PC-3 (cell line): ENCODE measurements at regions not wholly inside any gene's neighbourhood (a gene's known extent, or its start where the extent isn't known, plus 50 kb on each side); places are given as distances from the start of the nearest gene placed in this dataset.

Experiments used
- ATAC-seq: fragments of 200-7000 bp; cut with Tn5 transposase; 2 replicates; pipeline ENCODE4 v1.9.1; 2020; ENCODE audit warnings: mild to moderate bottlenecking, moderate library complexity
- BruUV-seq: library from RNA; stranded (reverse); fragments of 400-500 nt; replicated peaks from 2 replicates; lab custom pipeline; 2021; lab: Mats Ljungman, UMichigan
- CTCF ChIA-PET: fragments of 300-600 bp; sonication (Branson Sonifier 250); formaldehyde crosslinking; loops from one replicate; lab custom pipeline; 2022; ENCODE audit warnings: antibody characterized with exemption; lab: Charles Lee
- POLR2A ChIA-PET: fragments of 300-600 bp; sonication (Branson Sonifier 250); formaldehyde crosslinking; loops from one replicate; lab custom pipeline; 2022; ENCODE audit warnings: antibody characterized with exemption; ENCODE audit not compliant: unreplicated experiment; lab: Charles Lee
- DNase-seq: peaks from one replicate; pipeline ENCODE4 v3.0.0-alpha.2; 2015
- H2AFZ ChIP-seq: fragments of 300-600 bp; sonication (generic); 2 replicates; pipeline ENCODE4 v1.6.0; 2016; ENCODE audit warnings: antibody characterized with exemption, low read length
- H3F3A ChIP-seq: fragments of 300-600 bp; sonication (generic); one replicate; pipeline ENCODE4 v1.6.0; 2017; ENCODE audit warnings: antibody characterized with exemption, low read length, control low read depth, mild to moderate bottlenecking; ENCODE audit not compliant: unreplicated experiment
- H3K27ac ChIP-seq: fragments of 300-600 bp; sonication (generic); 2 replicates; pipeline ENCODE4 v1.5.1; 2016; ENCODE audit warnings: mild to moderate bottlenecking, low read length
- H3K27me3 ChIP-seq: fragments of 300-600 bp; sonication (generic); 2 replicates; pipeline ENCODE4 v1.6.1; 2016; ENCODE audit warnings: low read length, mixed read lengths
- H3K36me3 ChIP-seq: fragments of 300-600 bp; sonication (generic); 2 replicates; pipeline ENCODE4 v1.6.1; 2016; ENCODE audit warnings: low read depth, mixed run types, low read length, mixed read lengths
- H3K4me1 ChIP-seq: fragments of 300-600 bp; sonication (generic); 2 replicates; pipeline ENCODE4 v1.5.1; 2016; ENCODE audit warnings: low read length; ENCODE audit not compliant: insufficient read depth
- H3K4me2 ChIP-seq: fragments of 300-600 bp; sonication (generic); 2 replicates; pipeline ENCODE4 v1.6.0; 2016; ENCODE audit warnings: low read length
- H3K4me3 ChIP-seq: fragments of 300-600 bp; sonication (generic); 2 replicates; pipeline ENCODE4 v1.5.1; 2016; ENCODE audit warnings: mild to moderate bottlenecking, low read length, mixed read lengths
- H3K79me2 ChIP-seq: fragments of 300-600 bp; sonication (generic); 2 replicates; pipeline ENCODE4 v1.6.1; 2017; ENCODE audit warnings: low read length, mixed read lengths
- H3K9ac ChIP-seq: fragments of 300-600 bp; sonication (generic); 2 replicates; pipeline ENCODE4 v1.6.0; 2016; ENCODE audit warnings: mild to moderate bottlenecking, low read length
- H3K9me2 ChIP-seq: fragments of 300-600 bp; sonication (generic); replicated peaks from 2 replicates; pipeline ENCODE4 v1.6.1; 2016; ENCODE audit warnings: mixed run types, low read length, mixed read lengths
- H3K9me3 ChIP-seq: fragments of 300-600 bp; sonication (generic); 2 replicates; pipeline ENCODE4 v1.6.1; 2016; ENCODE audit warnings: low read length, mixed read lengths
- H4K20me1 ChIP-seq: fragments of 300-600 bp; sonication (generic); 2 replicates; pipeline ENCODE4 v1.6.1; 2016; ENCODE audit warnings: low read length, mixed read lengths
- CTCF ChIP-seq: fragments of 300-600 bp; sonication (generic); conservative IDR thresholded peaks from 2 replicates; pipeline ENCODE4 v1.5.1; 2017; ENCODE audit warnings: antibody characterized with exemption, low read depth, mild to moderate bottlenecking, low read length
- EZH2 ChIP-seq: fragments of 300-600 bp; sonication (generic); IDR thresholded peaks from one replicate; pipeline ENCODE4 v1.6.1; 2017; ENCODE audit warnings: antibody characterized with exemption, mild to moderate bottlenecking, low read length; ENCODE audit not compliant: unreplicated experiment
- EZH2phosphoT487 ChIP-seq: fragments of 300-600 bp; sonication (generic); IDR thresholded peaks from 2 replicates; pipeline ENCODE4 v1.6.1; 2018; ENCODE audit warnings: mild to moderate bottlenecking, antibody characterized with exemption, low read length, borderline replicate concordance
- intact Hi-C: fragments of 100-400 bp; cut with micrococcal nuclease; formaldehyde crosslinking; loops from 2 replicates; pipeline ENCODE4 v1.9.0; 2023

DNA sequence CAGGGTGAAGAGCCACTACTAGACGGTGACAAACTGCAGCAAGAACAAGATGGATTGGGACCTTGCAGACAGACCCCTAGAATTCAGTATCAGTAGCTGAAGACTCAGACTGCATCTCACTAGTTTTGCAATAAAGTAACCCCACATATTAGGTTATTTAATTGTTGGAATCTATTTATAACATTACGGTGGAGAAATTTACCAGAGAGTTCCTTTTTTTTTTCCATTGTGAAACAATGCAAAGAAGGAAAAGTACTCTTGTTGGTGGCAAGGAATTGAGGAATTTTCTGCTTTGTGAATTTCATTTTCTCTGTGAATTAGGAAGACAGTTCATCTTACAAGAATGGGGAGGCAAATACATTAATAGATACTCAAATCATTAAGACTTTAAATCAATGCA, 185.7 kb upstream of the PPFIA2 start:
- no peaks in the 10 kb centered on the region for H3K36me3 ChIP-seq
- H4K20me1 ChIP-seq, result no peaks in the 10 kb centered on the region
- BruUV-seq, result no TSS peak
- DNase-seq (no peak), ATAC-seq (no peak)
- ChIA-PET CTCF (no interaction called here), POLR2A (no interaction called here)
- no peaks in the 10 kb centered on the region for H3K9me2 ChIP-seq
- no peak overlapping the region for H3K9ac ChIP-seq
- no peak overlapping the region for H3K4me3 ChIP-seq
- H3K4me1 ChIP-seq, result no peaks in the 10 kb centered on the region
- no peak overlapping the region for H3K4me2 ChIP-seq
- no peak overlapping the region for H2AFZ ChIP-seq
- TF ChIP-seq CTCF (no peak), EZH2phosphoT487 (no peak), EZH2 (no peak)
- H3K27ac ChIP-seq, result no peak overlapping the region
- no peaks in the 10 kb centered on the region for H3F3A ChIP-seq
- no peaks in the 10 kb centered on the region for H3K79me2 ChIP-seq
- H3K9me3 ChIP-seq, result no peaks in the 10 kb centered on the region
- intact Hi-C loops, result no loop called here
- H3K27me3 ChIP-seq, result no peaks in the 10 kb centered on the region

DNA sequence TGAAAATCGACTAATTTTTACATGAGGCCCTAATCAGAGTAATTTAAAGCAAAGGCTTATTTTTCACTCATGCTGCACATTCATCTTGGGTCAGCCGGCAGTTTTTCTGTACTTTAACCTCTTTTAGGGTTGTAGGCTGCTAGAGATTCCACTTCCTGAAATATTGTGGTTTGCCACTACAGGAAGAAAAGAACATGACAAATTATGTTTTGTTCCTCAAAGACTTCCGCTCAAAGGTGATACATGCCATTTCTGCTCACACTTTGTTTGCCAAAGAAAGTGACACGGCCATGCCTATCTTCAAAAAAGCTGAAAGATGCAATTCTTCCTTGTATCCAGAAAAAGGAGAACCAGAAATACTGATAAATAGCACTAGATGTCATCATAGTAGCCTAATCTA, 183.4 kb upstream of the PPFIA2 start:
- Histone ChIP-seq H3K27ac (no peak overlapping the region), H3K9me3 (no peaks in the 10 kb centered on the region), H3K9me2 (no peaks in the 10 kb centered on the region), H3K79me2 (no peaks in the 10 kb centered on the region), H3K36me3 (no peaks in the 10 kb centered on the region), H3K9ac (no peak overlapping the region), H3K4me2 (no peak overlapping the region), H3K27me3 (no peaks in the 10 kb centered on the region), H2AFZ (no peak overlapping the region), H3F3A (no peaks in the 10 kb centered on the region), H3K4me1 (no peaks in the 10 kb centered on the region), H4K20me1 (no peaks in the 10 kb centered on the region), H3K4me3 (no peak overlapping the region)
- ATAC-seq, result no peak
- TF ChIP-seq EZH2, result no peak
- TF ChIP-seq CTCF, result no peak
- no peak for TF ChIP-seq EZH2phosphoT487
- POLR2A ChIA-PET, result no interaction called here
- BruUV-seq, result no TSS peak
- intact Hi-C loops, result no loop called here
- no peak for DNase-seq
- CTCF ChIA-PET, result no interaction called here

GRCh38 chr12:81930037-81930436, 170.9 kb upstream of the PPFIA2 start:
- Histone ChIP-seq H3K27ac (no peak overlapping the region), H3K9me3 (no peaks in the 10 kb centered on the region), H3K9ac (no peak overlapping the region), H2AFZ (no peak overlapping the region), H4K20me1 (no peaks in the 10 kb centered on the region), H3K27me3 (no peaks in the 10 kb centered on the region), H3K79me2 (no peaks in the 10 kb centered on the region), H3K36me3 (no peaks in the 10 kb centered on the region), H3K4me3 (no peak overlapping the region), H3F3A (no peaks in the 10 kb centered on the region), H3K4me2 (no peak overlapping the region), H3K9me2 (no peaks in the 10 kb centered on the region), H3K4me1 (no peaks in the 10 kb centered on the region)
- ATAC-seq (no peak), DNase-seq (no peak)
- ChIA-PET POLR2A (no interaction called here), CTCF (no interaction called here)
- TF ChIP-seq CTCF, result no peak
- no peak for TF ChIP-seq EZH2phosphoT487
- TF ChIP-seq EZH2, result no peak
- intact Hi-C loops, result no loop called here
- BruUV-seq, result no TSS peak
